Esophagus squamous epithelium (tissue), 4 donors: ENCODE measurements at regions not wholly inside any gene's neighbourhood (a gene's known extent, or its start where the extent isn't known, plus 50 kb on each side); places are given as distances from the start of the nearest gene placed in this dataset.

ENCODE experiments used
- POLR2A ChIP-seq, 4 donors: fragments of 450-650 bp; IDR thresholded peaks; one replicate each; pipeline ENCODE4 v1.6.1; 2017; ENCODE audit warnings: antibody characterized with exemption in 4 of 4, mild to moderate bottlenecking in 4 of 4, moderate library complexity in 3 of 4
- TF ChIP-seq, protein P1 (sequence below), 6 experiments: fragments of 450-650 bp in 4 of 6; fragments of 200-600 bp in 2 of 6; sonication (generic) in 2 of 6; IDR thresholded peaks; one replicate each; pipeline ENCODE4 v1.5.1; 2016 to 2019; ENCODE audit warnings: antibody characterized with exemption in 6 of 6, mild to moderate bottlenecking in 4 of 6, moderate library complexity in 4 of 6

- TF ChIP-seq POLR2A (IDR thresholded peaks at IDR 0.05): no peak
- TF ChIP-seq, protein P1, sequence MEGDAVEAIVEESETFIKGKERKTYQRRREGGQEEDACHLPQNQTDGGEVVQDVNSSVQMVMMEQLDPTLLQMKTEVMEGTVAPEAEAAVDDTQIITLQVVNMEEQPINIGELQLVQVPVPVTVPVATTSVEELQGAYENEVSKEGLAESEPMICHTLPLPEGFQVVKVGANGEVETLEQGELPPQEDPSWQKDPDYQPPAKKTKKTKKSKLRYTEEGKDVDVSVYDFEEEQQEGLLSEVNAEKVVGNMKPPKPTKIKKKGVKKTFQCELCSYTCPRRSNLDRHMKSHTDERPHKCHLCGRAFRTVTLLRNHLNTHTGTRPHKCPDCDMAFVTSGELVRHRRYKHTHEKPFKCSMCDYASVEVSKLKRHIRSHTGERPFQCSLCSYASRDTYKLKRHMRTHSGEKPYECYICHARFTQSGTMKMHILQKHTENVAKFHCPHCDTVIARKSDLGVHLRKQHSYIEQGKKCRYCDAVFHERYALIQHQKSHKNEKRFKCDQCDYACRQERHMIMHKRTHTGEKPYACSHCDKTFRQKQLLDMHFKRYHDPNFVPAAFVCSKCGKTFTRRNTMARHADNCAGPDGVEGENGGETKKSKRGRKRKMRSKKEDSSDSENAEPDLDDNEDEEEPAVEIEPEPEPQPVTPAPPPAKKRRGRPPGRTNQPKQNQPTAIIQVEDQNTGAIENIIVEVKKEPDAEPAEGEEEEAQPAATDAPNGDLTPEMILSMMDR (IDR thresholded peaks at IDR 0.05): no peak
Measured at GRCh38 chr16:65202461-65202860, 80.6 kb upstream of the CDH11 start.
